Ishikawa (cell line): ENCODE measurements at regions not wholly inside any gene's neighbourhood (a gene's known extent, or its start where the extent isn't known, plus 50 kb on each side); places are given as distances from the start of the nearest gene placed in this dataset.
A peak's percentile ranks its signal among the peaks of the same experiment; 100 is the strongest.

Experiments
- CEBPB ChIP-seq: IDR thresholded peaks from 2 replicates; pipeline ENCODE4 v1.6.1; 2012
- CREB1 ChIP-seq: IDR thresholded peaks from 2 replicates; pipeline ENCODE4 v1.6.1; 2012; ENCODE audit warnings: low read depth
- EGR1 ChIP-seq: IDR thresholded peaks from 2 replicates; pipeline ENCODE4 v1.6.1; 2012
- EP300 ChIP-seq: IDR thresholded peaks from 2 replicates; pipeline ENCODE4 v1.6.1; 2012; ENCODE audit warnings: borderline replicate concordance
- FOXM1 ChIP-seq: IDR thresholded peaks from 2 replicates; pipeline ENCODE4 v1.6.1; 2012; ENCODE audit warnings: low read depth, borderline replicate concordance
- MAX ChIP-seq: IDR thresholded peaks from 2 replicates; pipeline ENCODE4 v1.6.1; 2012
- NFIC ChIP-seq: IDR thresholded peaks from 2 replicates; pipeline ENCODE4 v1.6.1; 2012
- RAD21 ChIP-seq: IDR thresholded peaks from 2 replicates; pipeline ENCODE4 v1.6.1; 2012; ENCODE audit warnings: low read depth
- REST ChIP-seq: IDR thresholded peaks from 2 replicates; pipeline ENCODE4 v1.6.1; 2012; ENCODE audit warnings: low read depth, mild to moderate bottlenecking
- TAF1 ChIP-seq: IDR thresholded peaks from 2 replicates; pipeline ENCODE4 v1.6.1; 2012; ENCODE audit warnings: low read depth, mild to moderate bottlenecking
- TCF12 ChIP-seq: IDR thresholded peaks from 2 replicates; pipeline ENCODE4 v1.6.1; 2012; ENCODE audit warnings: low read depth
- TEAD4 ChIP-seq: IDR thresholded peaks from 2 replicates; pipeline ENCODE4 v1.6.1; 2012
- USF1 ChIP-seq: IDR thresholded peaks from 2 replicates; pipeline ENCODE4 v1.6.1; 2012
- YY1 ChIP-seq: IDR thresholded peaks from 2 replicates; pipeline ENCODE4 v1.6.1; 2012; ENCODE audit warnings: low read depth
- ZBTB7A ChIP-seq: IDR thresholded peaks from 2 replicates; pipeline ENCODE4 v1.6.1; 2012; ENCODE audit warnings: low read depth

- TF ChIP-seq RAD21 = no peak
- TF ChIP-seq REST = no peak
- no peak for TF ChIP-seq TAF1
- peak; percentile 79 for TF ChIP-seq TCF12
- no peak for TF ChIP-seq ZBTB7A
- TF ChIP-seq NFIC = peak; percentile 53
- TF ChIP-seq EP300 = peak; percentile 86
- TF ChIP-seq EGR1 = no peak
- peak; percentile 52 for TF ChIP-seq TEAD4
- 0 out of 2 replicates have a peak, but pooled peaks have one; percentile 12 for TF ChIP-seq MAX
- peak; percentile 86 for TF ChIP-seq FOXM1
- peak; percentile 39; the same call in 1 of the 2 replicates for TF ChIP-seq CEBPB
- no peak for TF ChIP-seq CREB1
- 0 out of 2 replicates have a peak, but pooled peaks have one; percentile 47 for TF ChIP-seq USF1
- no peak for TF ChIP-seq YY1
Observed at GRCh38 chr11:15818132-15818842, 538.1 kb downstream of the SOX6 start.

- TF ChIP-seq NFIC = peak; percentile 32; the same call in 1 of the 2 replicates
- no peak for TF ChIP-seq EP300
- peak; percentile 73 for TF ChIP-seq RAD21
- no peak for TF ChIP-seq CREB1
- TF ChIP-seq ZBTB7A = no peak
- no peak for TF ChIP-seq CEBPB
Observed at GRCh38 chr11:15819679-15820286, 536.6 kb downstream of the SOX6 start.

GRCh38 chr11:15821451-15821850 lies 534.9 kb downstream of the SOX6 start:
- no peak for TF ChIP-seq MAX
- no peak for TF ChIP-seq FOXM1
- TF ChIP-seq EP300 = no peak
- no peak for TF ChIP-seq RAD21
- no peak for TF ChIP-seq TEAD4
- TF ChIP-seq NFIC = no peak
- TF ChIP-seq USF1 = no peak
- TF ChIP-seq YY1 = no peak
- no peak for TF ChIP-seq EGR1
- TF ChIP-seq ZBTB7A = no peak
- TF ChIP-seq CEBPB = no peak

GRCh38 chr11:15824060-15824459 lies 532.3 kb downstream of the SOX6 start:
- no peak for TF ChIP-seq USF1
- no peak for TF ChIP-seq EGR1
- no peak for TF ChIP-seq TCF12
- no peak for TF ChIP-seq MAX
- no peak for TF ChIP-seq ZBTB7A
- no peak for TF ChIP-seq CREB1
- no peak for TF ChIP-seq RAD21
- no peak for TF ChIP-seq YY1
- TF ChIP-seq REST = no peak
- no peak for TF ChIP-seq FOXM1
- no peak for TF ChIP-seq EP300
- TF ChIP-seq CEBPB = no peak
- TF ChIP-seq TAF1 = no peak
